SK-N-SH (cell line): ENCODE measurements at regions not wholly inside any gene's neighbourhood (a gene's known extent, or its start where the extent isn't known, plus 50 kb on each side); places are given as distances from the start of the nearest gene placed in this dataset.

ENCODE experiments used
- GABPA ChIP-seq: IDR thresholded peaks from 2 replicates; pipeline ENCODE4 v1.4.0; 2012; ENCODE audit warnings: low read depth, mild to moderate bottlenecking
- JUND ChIP-seq: IDR thresholded peaks from 2 replicates; pipeline ENCODE4 v1.4.0; 2012
- NFIC ChIP-seq: IDR thresholded peaks from 2 replicates; pipeline ENCODE4 v1.4.0; 2012; ENCODE audit warnings: borderline replicate concordance
- POLR2AphosphoS5 ChIP-seq: IDR thresholded peaks from 2 replicates; pipeline ENCODE4 v1.6.1; 2012; ENCODE audit warnings: low read depth, low read length
- RAD21 ChIP-seq: IDR thresholded peaks from 2 replicates; pipeline ENCODE4 v1.6.1; 2012; ENCODE audit warnings: mild to moderate bottlenecking, low read length
- RXRA ChIP-seq: IDR thresholded peaks from 2 replicates; pipeline ENCODE4 v1.4.0; 2012; ENCODE audit warnings: low read depth, mild to moderate bottlenecking, borderline replicate concordance
- SIN3A ChIP-seq: IDR thresholded peaks from 2 replicates; pipeline ENCODE4 v1.6.1; 2012; ENCODE audit warnings: low read depth, mild to moderate bottlenecking, low read length, moderate library complexity, borderline replicate concordance
- TF ChIP-seq, protein P1 (sequence below): fragments of 200-600 bp; sonication (generic); IDR thresholded peaks from 2 replicates; pipeline ENCODE4 v1.6.1; 2017; ENCODE audit warnings: antibody characterized with exemption, mild to moderate bottlenecking, moderate library complexity
- TF ChIP-seq, protein P2 (sequence below): IDR thresholded peaks from 2 replicates; pipeline ENCODE4; 2012
- TF ChIP-seq, protein P3 (sequence below): IDR thresholded peaks from 2 replicates; pipeline ENCODE4 v1.4.0; 2012; ENCODE audit warnings: low read depth

DNA sequence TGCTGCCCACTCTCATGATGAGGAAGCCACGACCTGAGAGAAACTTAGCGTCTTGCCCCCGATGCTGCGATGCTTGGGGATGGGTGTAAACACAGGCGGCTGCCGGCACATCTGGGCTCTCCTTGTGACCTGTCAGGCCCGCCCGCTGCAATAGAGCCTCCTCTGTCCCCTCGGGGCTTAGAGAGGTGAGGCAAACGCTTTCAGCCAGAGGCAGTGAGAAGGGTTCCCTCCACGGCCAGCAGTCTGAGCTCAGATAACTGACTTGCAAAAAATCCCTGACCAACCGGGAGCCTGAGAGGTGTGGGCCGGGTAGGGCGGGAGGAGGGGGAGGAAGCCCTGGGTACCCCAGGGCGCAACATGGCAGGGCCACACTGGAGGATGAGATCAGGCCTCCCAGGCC lies 260.6 kb downstream of the C16orf95 start:
- TF ChIP-seq GABPA (no peak), JUND (no peak), SIN3A (no peak), NFIC (no peak), RXRA (no peak), RAD21 (no peak), POLR2AphosphoS5 (no peak)
- TF ChIP-seq, protein P1, sequence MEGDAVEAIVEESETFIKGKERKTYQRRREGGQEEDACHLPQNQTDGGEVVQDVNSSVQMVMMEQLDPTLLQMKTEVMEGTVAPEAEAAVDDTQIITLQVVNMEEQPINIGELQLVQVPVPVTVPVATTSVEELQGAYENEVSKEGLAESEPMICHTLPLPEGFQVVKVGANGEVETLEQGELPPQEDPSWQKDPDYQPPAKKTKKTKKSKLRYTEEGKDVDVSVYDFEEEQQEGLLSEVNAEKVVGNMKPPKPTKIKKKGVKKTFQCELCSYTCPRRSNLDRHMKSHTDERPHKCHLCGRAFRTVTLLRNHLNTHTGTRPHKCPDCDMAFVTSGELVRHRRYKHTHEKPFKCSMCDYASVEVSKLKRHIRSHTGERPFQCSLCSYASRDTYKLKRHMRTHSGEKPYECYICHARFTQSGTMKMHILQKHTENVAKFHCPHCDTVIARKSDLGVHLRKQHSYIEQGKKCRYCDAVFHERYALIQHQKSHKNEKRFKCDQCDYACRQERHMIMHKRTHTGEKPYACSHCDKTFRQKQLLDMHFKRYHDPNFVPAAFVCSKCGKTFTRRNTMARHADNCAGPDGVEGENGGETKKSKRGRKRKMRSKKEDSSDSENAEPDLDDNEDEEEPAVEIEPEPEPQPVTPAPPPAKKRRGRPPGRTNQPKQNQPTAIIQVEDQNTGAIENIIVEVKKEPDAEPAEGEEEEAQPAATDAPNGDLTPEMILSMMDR: no peak
- TF ChIP-seq, protein P2, sequence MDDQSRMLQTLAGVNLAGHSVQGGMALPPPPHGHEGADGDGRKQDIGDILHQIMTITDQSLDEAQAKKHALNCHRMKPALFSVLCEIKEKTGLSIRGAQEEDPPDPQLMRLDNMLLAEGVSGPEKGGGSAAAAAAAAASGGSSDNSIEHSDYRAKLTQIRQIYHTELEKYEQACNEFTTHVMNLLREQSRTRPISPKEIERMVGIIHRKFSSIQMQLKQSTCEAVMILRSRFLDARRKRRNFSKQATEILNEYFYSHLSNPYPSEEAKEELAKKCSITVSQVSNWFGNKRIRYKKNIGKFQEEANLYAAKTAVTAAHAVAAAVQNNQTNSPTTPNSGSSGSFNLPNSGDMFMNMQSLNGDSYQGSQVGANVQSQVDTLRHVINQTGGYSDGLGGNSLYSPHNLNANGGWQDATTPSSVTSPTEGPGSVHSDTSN: no peak
- TF ChIP-seq, protein P3, sequence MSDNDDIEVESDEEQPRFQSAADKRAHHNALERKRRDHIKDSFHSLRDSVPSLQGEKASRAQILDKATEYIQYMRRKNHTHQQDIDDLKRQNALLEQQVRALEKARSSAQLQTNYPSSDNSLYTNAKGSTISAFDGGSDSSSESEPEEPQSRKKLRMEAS: no peak
